ENCODE measurements at regions not wholly inside any gene's neighbourhood (a gene's known extent, or its start where the extent isn't known, plus 50 kb on each side); places are given as distances from the start of the nearest gene placed in this dataset.

DNA sequence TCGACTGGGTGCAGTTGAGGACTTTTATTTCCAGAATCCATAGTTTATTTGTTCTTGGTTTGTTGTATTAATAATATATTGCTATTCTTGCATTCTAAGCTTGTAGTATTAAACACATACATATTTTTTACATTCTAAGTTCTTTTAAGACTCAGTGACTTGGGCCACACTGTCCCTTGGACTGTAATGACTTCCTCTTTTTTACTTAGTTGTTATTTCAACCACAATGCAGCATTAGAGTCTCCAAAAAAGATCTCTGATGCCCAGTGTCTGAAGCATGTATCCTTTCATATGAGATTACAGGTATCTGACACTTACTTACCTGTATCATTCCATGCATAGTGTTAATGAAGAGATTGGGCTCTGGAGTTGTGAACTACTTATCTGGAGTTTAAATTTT, 864.9 kb upstream of the PCDH20 start:
- no peak overlapping the region for H3K4me3 ChIP-seq
- no peaks in the 10 kb centered on the region for H3K27me3 ChIP-seq
- TF ChIP-seq, protein P1, sequence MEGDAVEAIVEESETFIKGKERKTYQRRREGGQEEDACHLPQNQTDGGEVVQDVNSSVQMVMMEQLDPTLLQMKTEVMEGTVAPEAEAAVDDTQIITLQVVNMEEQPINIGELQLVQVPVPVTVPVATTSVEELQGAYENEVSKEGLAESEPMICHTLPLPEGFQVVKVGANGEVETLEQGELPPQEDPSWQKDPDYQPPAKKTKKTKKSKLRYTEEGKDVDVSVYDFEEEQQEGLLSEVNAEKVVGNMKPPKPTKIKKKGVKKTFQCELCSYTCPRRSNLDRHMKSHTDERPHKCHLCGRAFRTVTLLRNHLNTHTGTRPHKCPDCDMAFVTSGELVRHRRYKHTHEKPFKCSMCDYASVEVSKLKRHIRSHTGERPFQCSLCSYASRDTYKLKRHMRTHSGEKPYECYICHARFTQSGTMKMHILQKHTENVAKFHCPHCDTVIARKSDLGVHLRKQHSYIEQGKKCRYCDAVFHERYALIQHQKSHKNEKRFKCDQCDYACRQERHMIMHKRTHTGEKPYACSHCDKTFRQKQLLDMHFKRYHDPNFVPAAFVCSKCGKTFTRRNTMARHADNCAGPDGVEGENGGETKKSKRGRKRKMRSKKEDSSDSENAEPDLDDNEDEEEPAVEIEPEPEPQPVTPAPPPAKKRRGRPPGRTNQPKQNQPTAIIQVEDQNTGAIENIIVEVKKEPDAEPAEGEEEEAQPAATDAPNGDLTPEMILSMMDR (IDR thresholded peaks at IDR 0.05): no peak
- H3K36me3 ChIP-seq: no peaks in the 10 kb centered on the region
- no peaks in the 10 kb centered on the region for H3K9me3 ChIP-seq
- H3K27ac ChIP-seq: no peak overlapping the region
- H3K4me1 ChIP-seq: no peaks in the 10 kb centered on the region
- no peak for DNase-seq (ENCODE audit: low spot score)

DNA sequence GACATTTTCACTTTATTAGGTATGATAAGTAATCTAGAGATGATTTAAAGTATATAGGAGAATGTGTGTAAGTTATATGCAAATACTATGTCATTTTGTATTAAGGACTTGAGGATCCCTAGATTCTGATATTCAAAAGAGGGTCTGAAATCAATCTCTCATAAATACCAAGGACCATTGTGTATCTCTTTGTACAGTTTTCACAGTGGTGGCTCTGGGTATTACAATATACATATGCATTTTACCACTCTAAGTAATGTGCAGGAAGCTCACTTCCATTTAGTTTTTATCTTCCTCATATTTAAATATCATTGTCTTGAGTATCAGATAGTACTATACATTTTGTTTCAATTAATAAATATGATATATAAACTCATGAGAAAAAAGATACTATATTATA, 862.6 kb upstream of the PCDH20 start:
- TF ChIP-seq, protein P1 (IDR thresholded peaks at IDR 0.05): peak in 1 of 2 donors; percentile 15
- Histone ChIP-seq H3K36me3 (no peaks in the 10 kb centered on the region), H3K4me3 (no peak overlapping the region), H3K4me1 (no peaks in the 10 kb centered on the region), H3K9me3 (no peaks in the 10 kb centered on the region), H3K27ac (no peak overlapping the region), H3K27me3 (no peaks in the 10 kb centered on the region)
- no peak for DNase-seq (ENCODE audit: low spot score)

DNA sequence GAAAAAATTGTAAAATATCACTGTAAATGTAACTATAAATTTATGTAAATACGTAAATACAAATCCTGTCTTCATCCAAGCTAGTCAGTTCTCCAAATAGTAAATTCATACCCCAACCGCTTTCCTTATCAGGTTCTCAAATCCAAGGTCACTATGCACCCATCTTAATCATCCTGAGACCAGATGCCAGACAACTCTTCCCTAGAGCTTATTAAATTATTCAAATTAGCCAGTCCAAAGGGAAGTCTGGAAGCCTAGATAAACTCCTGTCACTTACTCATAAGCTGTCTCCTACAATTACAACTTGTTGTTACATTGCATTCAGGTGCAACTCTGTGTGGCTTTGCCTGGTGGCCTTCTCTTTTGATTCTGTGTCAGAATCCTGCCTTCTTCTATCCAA, 836.1 kb upstream of the PCDH20 start:
- H3K4me1 ChIP-seq: no peaks in the 10 kb centered on the region
- no peak overlapping the region for H3K4me3 ChIP-seq
- no peak overlapping the region for H3K27ac ChIP-seq
- DNase-seq (ENCODE audit: low spot score): no peak
- H3K36me3 ChIP-seq: no peaks in the 10 kb centered on the region
- TF ChIP-seq, protein P1 (IDR thresholded peaks at IDR 0.05): no peak
- no peaks in the 10 kb centered on the region for H3K9me3 ChIP-seq
- H3K27me3 ChIP-seq: no peaks in the 10 kb centered on the region

DNA sequence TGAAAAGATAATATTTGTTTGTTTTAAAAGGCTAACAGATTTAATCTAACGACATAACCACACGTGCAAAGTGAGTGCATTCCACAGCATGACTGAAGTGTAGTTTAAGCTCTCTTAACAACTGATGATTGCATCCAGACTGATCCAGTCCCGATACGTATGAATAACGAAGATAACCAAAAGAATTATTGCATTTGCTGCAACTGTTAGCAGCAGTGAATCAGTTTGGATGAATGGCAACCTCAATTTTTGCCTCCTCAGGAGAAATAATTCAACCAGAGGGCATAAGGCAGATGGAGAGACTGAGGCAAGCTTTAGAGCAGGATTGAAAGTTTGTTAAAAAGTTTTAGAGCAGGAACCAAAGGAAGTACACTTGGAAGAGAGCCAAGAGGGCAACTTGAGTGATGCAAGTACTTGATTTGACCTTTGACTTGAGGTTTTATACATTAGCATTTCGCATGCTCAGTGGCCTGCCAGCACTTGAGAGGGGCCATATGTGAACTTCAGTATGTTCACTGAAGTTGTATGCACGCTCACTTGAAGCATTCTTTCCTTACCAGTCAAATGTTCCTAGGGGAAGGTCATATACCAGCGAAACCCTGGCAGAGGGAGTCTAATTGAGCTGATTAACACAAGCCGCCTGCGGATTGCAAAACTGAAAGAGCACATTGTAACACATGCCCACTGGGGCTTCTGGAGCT, 835.0 kb upstream of the PCDH20 start:
- no peak for DNase-seq (ENCODE audit: low spot score)
- Histone ChIP-seq H3K4me1 (no peaks in the 10 kb centered on the region), H3K27ac (no peak overlapping the region), H3K36me3 (no peaks in the 10 kb centered on the region), H3K27me3 (no peaks in the 10 kb centered on the region), H3K4me3 (no peak overlapping the region), H3K9me3 (no peaks in the 10 kb centered on the region)
- TF ChIP-seq, protein P1 (IDR thresholded peaks at IDR 0.05): no peak

DNA sequence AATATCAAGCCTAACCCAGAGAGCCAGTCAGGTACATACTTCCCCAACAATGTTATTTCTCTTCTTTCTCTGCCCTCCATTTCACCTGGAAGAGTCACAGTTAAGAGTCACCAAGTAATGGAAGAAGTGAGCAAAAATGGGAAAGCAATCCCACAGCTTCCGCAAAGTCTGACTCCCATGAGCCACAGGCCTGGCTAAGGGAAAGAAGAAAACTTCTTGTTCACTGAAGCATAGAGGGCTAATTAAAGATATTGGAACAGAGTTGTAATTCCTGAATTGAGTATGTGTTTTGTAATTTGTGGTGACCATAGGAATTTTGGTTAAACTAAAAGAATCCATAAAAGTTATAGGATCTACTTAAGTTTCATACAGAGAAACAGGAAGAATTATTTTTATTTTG, 830.9 kb upstream of the PCDH20 start:
- Histone ChIP-seq H3K9me3 (no peaks in the 10 kb centered on the region), H3K27ac (no peak overlapping the region), H3K36me3 (no peaks in the 10 kb centered on the region), H3K4me3 (no peak overlapping the region), H3K4me1 (no peaks in the 10 kb centered on the region), H3K27me3 (no peaks in the 10 kb centered on the region)
- DNase-seq (ENCODE audit: low spot score): no peak
- TF ChIP-seq, protein P1 (IDR thresholded peaks at IDR 0.05): no peak

DNA sequence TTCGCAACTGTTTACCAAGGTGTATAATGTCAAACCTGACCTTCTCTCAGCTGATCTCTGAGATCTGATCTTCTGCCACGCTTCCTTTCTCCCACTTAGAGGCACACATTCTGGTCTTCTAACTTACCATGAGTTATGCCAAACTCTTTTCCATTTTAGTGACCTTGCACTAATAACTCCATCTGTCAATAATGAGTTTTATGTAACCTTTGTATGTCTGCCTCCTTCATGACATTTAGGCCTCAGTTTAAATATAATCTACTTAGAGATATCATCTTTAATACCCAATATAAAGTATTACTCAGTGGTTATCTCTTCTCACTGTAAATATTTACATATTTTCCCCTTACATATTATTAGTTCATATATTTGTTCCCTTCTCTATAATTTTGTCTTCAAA, 827.5 kb upstream of the PCDH20 start:
- TF ChIP-seq, protein P1 (IDR thresholded peaks at IDR 0.05): no peak
- H3K4me3 ChIP-seq: no peak overlapping the region
- no peak overlapping the region for H3K27ac ChIP-seq
- no peaks in the 10 kb centered on the region for H3K36me3 ChIP-seq
- no peaks in the 10 kb centered on the region for H3K27me3 ChIP-seq
- no peak for DNase-seq (ENCODE audit: low spot score)
- H3K4me1 ChIP-seq: no peaks in the 10 kb centered on the region
- no peaks in the 10 kb centered on the region for H3K9me3 ChIP-seq
